B cell (primary cell): ENCODE measurements at regions not wholly inside any gene's neighbourhood (a gene's known extent, or its start where the extent isn't known, plus 50 kb on each side); places are given as distances from the start of the nearest gene placed in this dataset.

ENCODE experiments used
- CTCF ChIP-seq: fragments of 200-600 bp; IDR thresholded peaks from one replicate; pipeline ENCODE4 v1.8.0; 2022; ENCODE audit warnings: antibody characterized with exemption, mild to moderate bottlenecking
- EZH2 ChIP-seq: IDR thresholded peaks from 2 replicates; pipeline ENCODE4 v1.6.1; 2012; ENCODE audit warnings: borderline replicate concordance, low read depth, mild to moderate bottlenecking, moderate library complexity, low read length; ENCODE audit not compliant: insufficient read depth, poor library complexity, severe bottlenecking

DNA sequence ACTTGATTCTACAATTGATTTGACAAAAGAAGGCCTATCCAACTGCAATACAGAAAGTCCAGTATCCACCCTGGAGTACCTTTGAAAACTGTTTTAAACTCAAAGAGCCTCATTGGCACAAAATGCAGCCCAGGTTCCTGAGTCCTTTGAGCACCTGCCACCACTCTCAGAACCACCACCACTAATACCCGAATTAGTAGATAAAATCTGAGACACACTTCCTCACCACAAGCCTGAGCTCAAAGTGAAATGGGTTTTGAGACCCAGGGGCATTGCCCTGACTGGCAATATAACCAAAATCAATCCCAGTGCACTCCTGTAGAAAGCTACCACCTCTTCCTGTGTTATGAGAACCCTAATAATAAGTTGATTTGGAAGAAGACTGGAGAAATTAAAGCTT is 215.7 kb downstream of the CSNK2A3 start:
- no peak for TF ChIP-seq CTCF
- no peak for TF ChIP-seq EZH2
